ENCODE measurements at regions not wholly inside any gene's neighbourhood (a gene's known extent, or its start where the extent isn't known, plus 50 kb on each side); places are given as distances from the start of the nearest gene placed in this dataset.
"Not testable (repeated sequence)": the region's sequence is repeated elsewhere in the genome, so short reads cannot be mapped to it uniquely, and the experiment has no call there.

GRCh38 chr9:61402692-61403091 is 212.9 kb downstream of the SPATA31A7 start:
- H3K4me1 ChIP-seq (ENCODE audit: control insufficient read depth, insufficient read depth, low read length); H3K27me3 ChIP-seq (ENCODE audit: control insufficient read depth, insufficient read depth, low read length, poor library complexity, severe bottlenecking); H3K4me1 Mint-ChIP-seq; H3K27ac Mint-ChIP-seq; H3K36me3 Mint-ChIP-seq (ENCODE audit: low read depth); H3K9ac ChIP-seq (ENCODE audit: extremely low read depth, low read length, poor library complexity, severe bottlenecking); H3K4me3 ChIP-seq (ENCODE audit: low read length); DNase-seq; H3K4me3 Mint-ChIP-seq; H3K9me3 ChIP-seq (ENCODE audit: control insufficient read depth, low read length); H3K9me3 Mint-ChIP-seq; H3K27me3 Mint-ChIP-seq (ENCODE audit: insufficient read depth); H3K36me3 ChIP-seq (ENCODE audit: control insufficient read depth, insufficient read depth, low read length); H3K27ac ChIP-seq (ENCODE audit: low read depth, low read length): not testable (repeated sequence)
- no CpG with 5 or more reads among the region's 1 CpG for WGBS, 2 experiments (ENCODE audit: insufficient coverage in 1 of 2, insufficient read length in 1 of 2)

- H3K36me3 ChIP-seq (ENCODE audit: control insufficient read depth, insufficient read depth, low read length); H3K4me1 ChIP-seq (ENCODE audit: control insufficient read depth, insufficient read depth, low read length); H3K27ac ChIP-seq (ENCODE audit: low read depth, low read length); H3K36me3 Mint-ChIP-seq (ENCODE audit: low read depth); H3K9ac ChIP-seq (ENCODE audit: extremely low read depth, low read length, poor library complexity, severe bottlenecking); H3K4me1 Mint-ChIP-seq; H3K4me3 ChIP-seq (ENCODE audit: low read length); H3K9me3 Mint-ChIP-seq; H3K27me3 Mint-ChIP-seq (ENCODE audit: insufficient read depth); H3K9me3 ChIP-seq (ENCODE audit: control insufficient read depth, low read length); H3K4me3 Mint-ChIP-seq; DNase-seq; H3K27ac Mint-ChIP-seq; H3K27me3 ChIP-seq (ENCODE audit: control insufficient read depth, insufficient read depth, low read length, poor library complexity, severe bottlenecking): not testable (repeated sequence)
- 100% methylated on average over 6 of the region's 12 CpGs; no CpG with 5 or more reads in 1 of the 2 experiments for WGBS, 2 experiments (ENCODE audit: insufficient coverage in 1 of 2, insufficient read length in 1 of 2)
These were observed 222.2 kb downstream of the SPATA31A7 start for GRCh38 chr9:61411933-61412605.

- not testable (repeated sequence) for H3K9me3 ChIP-seq (ENCODE audit: control insufficient read depth, low read length); H3K36me3 ChIP-seq (ENCODE audit: control insufficient read depth, insufficient read depth, low read length); H3K9me3 Mint-ChIP-seq; H3K27me3 Mint-ChIP-seq (ENCODE audit: insufficient read depth); DNase-seq; H3K4me3 ChIP-seq (ENCODE audit: low read length); H3K27me3 ChIP-seq (ENCODE audit: control insufficient read depth, insufficient read depth, low read length, poor library complexity, severe bottlenecking); H3K4me3 Mint-ChIP-seq; H3K36me3 Mint-ChIP-seq (ENCODE audit: low read depth); H3K27ac ChIP-seq (ENCODE audit: low read depth, low read length); H3K9ac ChIP-seq (ENCODE audit: extremely low read depth, low read length, poor library complexity, severe bottlenecking); H3K4me1 ChIP-seq (ENCODE audit: control insufficient read depth, insufficient read depth, low read length); H3K27ac Mint-ChIP-seq; H3K4me1 Mint-ChIP-seq
- no CpG with 5 or more reads among the region's 5 CpGs for WGBS, 2 experiments (ENCODE audit: insufficient coverage in 1 of 2, insufficient read length in 1 of 2)
These were observed 222.9 kb downstream of the SPATA31A7 start for GRCh38 chr9:61412738-61413137.

- H3K27me3 Mint-ChIP-seq (ENCODE audit: insufficient read depth); H3K27ac Mint-ChIP-seq; H3K4me1 Mint-ChIP-seq; H3K9me3 Mint-ChIP-seq; H3K27ac ChIP-seq (ENCODE audit: low read depth, low read length); H3K9me3 ChIP-seq (ENCODE audit: control insufficient read depth, low read length); H3K4me1 ChIP-seq (ENCODE audit: control insufficient read depth, insufficient read depth, low read length); H3K36me3 ChIP-seq (ENCODE audit: control insufficient read depth, insufficient read depth, low read length); H3K4me3 Mint-ChIP-seq; H3K36me3 Mint-ChIP-seq (ENCODE audit: low read depth); DNase-seq; H3K9ac ChIP-seq (ENCODE audit: extremely low read depth, low read length, poor library complexity, severe bottlenecking); H3K27me3 ChIP-seq (ENCODE audit: control insufficient read depth, insufficient read depth, low read length, poor library complexity, severe bottlenecking); H3K4me3 ChIP-seq (ENCODE audit: low read length): not testable (repeated sequence)
These were observed 228.3 kb downstream of the SPATA31A7 start for GRCh38 chr9:61418174-61418573.

GRCh38 chr9:61420267-61420958 is 230.6 kb downstream of the SPATA31A7 start:
- H3K27me3 Mint-ChIP-seq (ENCODE audit: insufficient read depth); H3K9me3 Mint-ChIP-seq; H3K36me3 Mint-ChIP-seq (ENCODE audit: low read depth); H3K4me1 ChIP-seq (ENCODE audit: control insufficient read depth, insufficient read depth, low read length); H3K4me3 ChIP-seq (ENCODE audit: low read length); H3K4me3 Mint-ChIP-seq; DNase-seq; H3K27me3 ChIP-seq (ENCODE audit: control insufficient read depth, insufficient read depth, low read length, poor library complexity, severe bottlenecking); H3K9me3 ChIP-seq (ENCODE audit: control insufficient read depth, low read length); H3K36me3 ChIP-seq (ENCODE audit: control insufficient read depth, insufficient read depth, low read length); H3K4me1 Mint-ChIP-seq; H3K27ac ChIP-seq (ENCODE audit: low read depth, low read length); H3K27ac Mint-ChIP-seq; H3K9ac ChIP-seq (ENCODE audit: extremely low read depth, low read length, poor library complexity, severe bottlenecking): not testable (repeated sequence)
- no CpG with 5 or more reads among the region's 7 CpGs for WGBS, 2 experiments (ENCODE audit: insufficient coverage in 1 of 2, insufficient read length in 1 of 2)

GRCh38 chr9:61447189-61447588 is 257.4 kb downstream of the SPATA31A7 start:
- DNase-seq; H3K27ac Mint-ChIP-seq; H3K27ac ChIP-seq (ENCODE audit: low read depth, low read length); H3K9ac ChIP-seq (ENCODE audit: extremely low read depth, low read length, poor library complexity, severe bottlenecking); H3K9me3 Mint-ChIP-seq; H3K4me3 Mint-ChIP-seq; H3K27me3 Mint-ChIP-seq (ENCODE audit: insufficient read depth); H3K36me3 Mint-ChIP-seq (ENCODE audit: low read depth); H3K4me1 ChIP-seq (ENCODE audit: control insufficient read depth, insufficient read depth, low read length); H3K4me3 ChIP-seq (ENCODE audit: low read length); H3K9me3 ChIP-seq (ENCODE audit: control insufficient read depth, low read length); H3K36me3 ChIP-seq (ENCODE audit: control insufficient read depth, insufficient read depth, low read length); H3K4me1 Mint-ChIP-seq; H3K27me3 ChIP-seq (ENCODE audit: control insufficient read depth, insufficient read depth, low read length, poor library complexity, severe bottlenecking): not testable (repeated sequence)
- no CpG with 5 or more reads among the region's 10 CpGs for WGBS, 2 experiments (ENCODE audit: insufficient coverage in 1 of 2, insufficient read length in 1 of 2)

GRCh38 chr9:61460860-61461259 is 271.0 kb downstream of the SPATA31A7 start:
- not testable (repeated sequence) for H3K27me3 ChIP-seq (ENCODE audit: control insufficient read depth, insufficient read depth, low read length, poor library complexity, severe bottlenecking); H3K4me3 ChIP-seq (ENCODE audit: low read length); H3K36me3 ChIP-seq (ENCODE audit: control insufficient read depth, insufficient read depth, low read length); H3K9me3 ChIP-seq (ENCODE audit: control insufficient read depth, low read length); H3K27me3 Mint-ChIP-seq (ENCODE audit: insufficient read depth); DNase-seq; H3K27ac ChIP-seq (ENCODE audit: low read depth, low read length); H3K9me3 Mint-ChIP-seq; H3K4me3 Mint-ChIP-seq; H3K4me1 Mint-ChIP-seq; H3K9ac ChIP-seq (ENCODE audit: extremely low read depth, low read length, poor library complexity, severe bottlenecking); H3K4me1 ChIP-seq (ENCODE audit: control insufficient read depth, insufficient read depth, low read length); H3K36me3 Mint-ChIP-seq (ENCODE audit: low read depth); H3K27ac Mint-ChIP-seq
- WGBS, 2 experiments (ENCODE audit: insufficient coverage in 1 of 2, insufficient read length in 1 of 2) = no CpG with 5 or more reads among the region's 3 CpGs
